CD14-positive monocyte (primary cell): ENCODE measurements at regions not wholly inside any gene's neighbourhood (a gene's known extent, or its start where the extent isn't known, plus 50 kb on each side); places are given as distances from the start of the nearest gene placed in this dataset.

Experiments used
- DNase-seq, 3 donors: peaks; one replicate each; pipeline ENCODE4 v3.0.0-alpha.2; 2011 to 2022
- H2AFZ ChIP-seq: 2 replicates; pipeline ENCODE4 v1.6.0; 2012; ENCODE audit warnings: mild to moderate bottlenecking, low read depth, low read length, inconsistent platforms; ENCODE audit not compliant: insufficient read depth, poor library complexity, severe bottlenecking
- H3K27ac ChIP-seq, 2 donors: 1 replicate in 1 of 2; 2 replicates in 1 of 2; pipeline ENCODE4 v1.5.1; 2012 to 2013; ENCODE audit warnings: low read length in 2 of 2, control low read depth in 1 of 2, inconsistent platforms in 1 of 2, low read depth in 1 of 2, mild to moderate bottlenecking in 1 of 2
- H3K27me3 ChIP-seq, 2 donors: one replicate each; pipeline versions ENCODE4 v1.6.0 to v1.6.1; 2011 to 2013; ENCODE audit warnings: low read length in 2 of 2; ENCODE audit not compliant: control insufficient read depth in 2 of 2, insufficient read depth in 2 of 2
- H3K36me3 ChIP-seq, 2 donors: replicated peaks in 1 of 2; 1 replicate in 1 of 2; 2 replicates in 1 of 2; pipeline versions ENCODE4 v1.5.1 to v1.6.1; 2012 to 2013; ENCODE audit warnings: low read length in 2 of 2, control low read depth in 1 of 2, inconsistent platforms in 1 of 2, mild to moderate bottlenecking in 1 of 2; ENCODE audit not compliant: insufficient read depth in 2 of 2, control insufficient read depth in 1 of 2
- H3K4me1 ChIP-seq, 2 donors: 1 replicate in 1 of 2; 2 replicates in 1 of 2; pipeline versions ENCODE4 v1.5.1 to v1.6.1; 2012 to 2013; ENCODE audit warnings: low read length in 2 of 2, control low read depth in 1 of 2, inconsistent platforms in 1 of 2, mild to moderate bottlenecking in 1 of 2, moderate library complexity in 1 of 2; ENCODE audit not compliant: insufficient read depth in 2 of 2, control insufficient read depth in 1 of 2
- H3K4me2 ChIP-seq: replicated peaks from 2 replicates; pipeline ENCODE3; 2012; ENCODE audit warnings: low read length, moderate library complexity, mild to moderate bottlenecking; ENCODE audit not compliant: poor library complexity, severe bottlenecking; ENCODE audit errors: extremely low read depth
- H3K4me3 ChIP-seq, 3 experiments: fragments of 200-600 bp in 1 of 3; sonication (generic) in 1 of 3; replicated peaks in 1 of 3; 1 replicate in 2 of 3; 2 replicates in 1 of 3; pipeline ENCODE4 v1.5.1; 2011 to 2013; ENCODE audit warnings: low read length in 3 of 3, mild to moderate bottlenecking in 3 of 3, control low read depth in 2 of 3, low read depth in 2 of 3, inconsistent platforms in 1 of 3, moderate library complexity in 1 of 3
- H3K79me2 ChIP-seq: 2 replicates; pipeline ENCODE4 v1.6.0; 2012; ENCODE audit warnings: mild to moderate bottlenecking, control low read depth, inconsistent platforms, low read length, moderate library complexity; ENCODE audit not compliant: insufficient read depth
- H3K9ac ChIP-seq: 2 replicates; pipeline ENCODE4 v1.6.0; 2017; ENCODE audit warnings: low read length, mild to moderate bottlenecking; ENCODE audit not compliant: insufficient read depth, poor library complexity, severe bottlenecking
- H3K9me3 ChIP-seq, 2 donors: replicated peaks in 1 of 2; 1 replicate in 1 of 2; 2 replicates in 1 of 2; pipeline versions ENCODE4 v1.5.1 to v1.6.1; 2012 to 2013; ENCODE audit warnings: low read length in 2 of 2, control low read depth in 1 of 2; ENCODE audit not compliant: control insufficient read depth in 1 of 2, insufficient read depth in 1 of 2
- H4K20me1 ChIP-seq: 2 replicates; pipeline ENCODE4 v1.6.0; 2012; ENCODE audit warnings: mild to moderate bottlenecking, low read length, control low read depth, moderate library complexity; ENCODE audit not compliant: insufficient read depth
- H3K27ac Mint-ChIP-seq, 7 donors: one replicate each; pipeline ENCODE4 v1.8.0; 2020; ENCODE audit warnings: mild to moderate bottlenecking in 7 of 7, mixed read lengths in 7 of 7, moderate library complexity in 6 of 7, inconsistent platforms in 2 of 7
- H3K27me3 Mint-ChIP-seq, 3 donors: one replicate each; pipeline ENCODE4 v1.8.0; 2021 to 2022; ENCODE audit warnings: low read depth in 3 of 3, mild to moderate bottlenecking in 3 of 3, mixed read lengths in 3 of 3, moderate library complexity in 3 of 3, inconsistent platforms in 1 of 3
- H3K36me3 Mint-ChIP-seq, 2 donors: one replicate each; pipeline ENCODE4 v1.8.0; 2020; ENCODE audit warnings: mixed read lengths in 2 of 2, inconsistent platforms in 1 of 2, mild to moderate bottlenecking in 1 of 2
- H3K4me1 Mint-ChIP-seq: one replicate; pipeline ENCODE4 v1.8.0; 2020; ENCODE audit warnings: mild to moderate bottlenecking, mixed read lengths
- H3K4me3 Mint-ChIP-seq, 2 donors: one replicate each; pipeline ENCODE4 v1.8.0; 2020; ENCODE audit warnings: mild to moderate bottlenecking in 2 of 2, mixed read lengths in 2 of 2, moderate library complexity in 1 of 2
- H3K9me3 Mint-ChIP-seq, 7 donors: one replicate each; pipeline ENCODE4 v1.8.0; 2020 to 2022; ENCODE audit warnings: mixed read lengths in 7 of 7, mild to moderate bottlenecking in 6 of 7, moderate library complexity in 6 of 7, inconsistent platforms in 2 of 7
- WGBS: methylation state at CpG from one replicate; pipeline ENCODE4 v1.1.5; 2013; ENCODE audit warnings: missing lambda C conversion rate; ENCODE audit not compliant: insufficient coverage; 5-methylcytosine and 5-hydroxymethylcytosine counted together
- intact Hi-C, 2 donors: fragments of 100-400 bp; cut with micrococcal nuclease; formaldehyde crosslinking; loops; one replicate each; pipeline versions ENCODE4 v1.15.0 to v1.15.1; 2023
- TF ChIP-seq, protein P1 (sequence below): fragments of 200-600 bp; IDR thresholded peaks from one replicate; pipeline ENCODE4 v1.8.0; 2022; ENCODE audit warnings: antibody characterized with exemption, mild to moderate bottlenecking

DNA sequence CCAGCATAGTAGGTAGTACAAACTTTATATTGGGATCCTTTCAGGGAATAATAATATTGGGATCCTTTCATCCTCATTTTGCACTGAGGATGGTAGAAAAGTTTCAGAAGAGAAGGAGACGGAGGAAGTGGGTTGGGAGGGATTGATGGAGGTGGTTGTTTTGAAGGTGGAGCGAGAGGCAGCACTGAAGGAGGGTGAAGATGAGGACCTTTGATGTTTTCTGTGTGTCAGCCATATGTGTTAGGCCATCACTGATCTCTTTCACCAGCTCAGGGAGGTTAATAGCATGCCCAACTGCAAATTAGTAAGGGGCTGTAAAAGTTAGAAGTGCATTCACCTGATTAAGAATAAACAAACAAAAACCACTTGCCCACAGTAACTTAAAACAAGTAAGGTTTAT is 275.5 kb upstream of the B3GAT1 start:
- Histone ChIP-seq H3K36me3 (no peaks in the 10 kb centered on the region), H3K27ac (no peak overlapping the region), H2AFZ (no peak overlapping the region), H3K9me3 (no peaks in the 10 kb centered on the region), H3K9ac (no peak overlapping the region), H4K20me1 (no peaks in the 10 kb centered on the region), H3K4me2 (no peak overlapping the region), H3K79me2 (no peaks in the 10 kb centered on the region), H3K4me1 (no peaks in the 10 kb centered on the region), H3K27me3 (no peaks in the 10 kb centered on the region), H3K4me3 (no peak overlapping the region)
- Mint-ChIP-seq H3K4me1 (no peaks in the 10 kb centered on the region), H3K36me3 (no peaks in the 10 kb centered on the region), H3K9me3 (no peaks in the 10 kb centered on the region), H3K4me3 (no peak overlapping the region), H3K27me3 (peaks cover 0 to 5% (median 0%) of the 10 kb centered on the region in 3 donors), H3K27ac (no peak overlapping the region)
- no peak for DNase-seq
- WGBS: 79% methylated on average over 2 of the region's 2 CpGs
- intact Hi-C loops: no loop called here
- TF ChIP-seq, protein P1, sequence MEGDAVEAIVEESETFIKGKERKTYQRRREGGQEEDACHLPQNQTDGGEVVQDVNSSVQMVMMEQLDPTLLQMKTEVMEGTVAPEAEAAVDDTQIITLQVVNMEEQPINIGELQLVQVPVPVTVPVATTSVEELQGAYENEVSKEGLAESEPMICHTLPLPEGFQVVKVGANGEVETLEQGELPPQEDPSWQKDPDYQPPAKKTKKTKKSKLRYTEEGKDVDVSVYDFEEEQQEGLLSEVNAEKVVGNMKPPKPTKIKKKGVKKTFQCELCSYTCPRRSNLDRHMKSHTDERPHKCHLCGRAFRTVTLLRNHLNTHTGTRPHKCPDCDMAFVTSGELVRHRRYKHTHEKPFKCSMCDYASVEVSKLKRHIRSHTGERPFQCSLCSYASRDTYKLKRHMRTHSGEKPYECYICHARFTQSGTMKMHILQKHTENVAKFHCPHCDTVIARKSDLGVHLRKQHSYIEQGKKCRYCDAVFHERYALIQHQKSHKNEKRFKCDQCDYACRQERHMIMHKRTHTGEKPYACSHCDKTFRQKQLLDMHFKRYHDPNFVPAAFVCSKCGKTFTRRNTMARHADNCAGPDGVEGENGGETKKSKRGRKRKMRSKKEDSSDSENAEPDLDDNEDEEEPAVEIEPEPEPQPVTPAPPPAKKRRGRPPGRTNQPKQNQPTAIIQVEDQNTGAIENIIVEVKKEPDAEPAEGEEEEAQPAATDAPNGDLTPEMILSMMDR: no peak

DNA sequence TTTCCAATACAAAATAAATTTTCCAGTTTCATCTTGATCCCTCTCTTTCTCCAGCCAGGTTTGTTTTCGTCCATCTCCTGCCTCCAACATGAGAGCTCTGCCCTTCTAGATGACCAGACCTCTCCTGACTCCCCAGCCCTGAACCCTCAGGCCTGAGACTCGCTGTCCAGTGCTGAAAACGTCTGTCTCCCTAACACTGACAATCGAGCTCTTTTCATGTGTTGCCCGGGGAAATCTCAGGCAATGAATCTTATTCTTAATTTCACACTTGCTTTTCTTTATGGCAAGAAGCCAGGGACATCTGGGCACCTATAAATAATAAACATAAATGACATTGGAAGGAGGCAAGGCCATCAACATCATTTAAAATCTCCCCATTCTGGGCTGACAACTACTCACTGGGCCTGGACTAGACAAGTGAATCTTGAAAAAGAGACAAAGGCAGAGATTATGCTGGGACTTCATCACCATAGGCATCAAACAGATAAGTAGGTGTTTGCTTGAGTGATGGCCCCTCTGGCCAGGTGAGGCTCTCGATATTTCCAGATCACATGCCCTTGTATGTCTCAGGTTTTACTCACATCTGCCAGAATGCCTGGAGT is 274.5 kb upstream of the B3GAT1 start:
- intact Hi-C loops: no loop called here
- Mint-ChIP-seq H3K9me3 (no peaks in the 10 kb centered on the region), H3K36me3 (no peaks in the 10 kb centered on the region), H3K27me3 (peaks cover 0 to 5% (median under 1%) of the 10 kb centered on the region in 3 donors), H3K4me3 (no peak overlapping the region), H3K27ac (no peak overlapping the region), H3K4me1 (no peaks in the 10 kb centered on the region)
- H3K27ac ChIP-seq: no peak overlapping the region
- H4K20me1 ChIP-seq: no peaks in the 10 kb centered on the region
- H3K79me2 ChIP-seq: no peaks in the 10 kb centered on the region
- H3K9me3 ChIP-seq: no peaks in the 10 kb centered on the region
- H3K4me2 ChIP-seq: no peak overlapping the region
- DNase-seq: no peak
- H3K27me3 ChIP-seq: no peaks in the 10 kb centered on the region
- 30% methylated on average over 5 of the region's 6 CpGs for WGBS
- no peak overlapping the region for H2AFZ ChIP-seq
- no peaks in the 10 kb centered on the region for H3K4me1 ChIP-seq
- no peak overlapping the region for H3K4me3 ChIP-seq
- no peaks in the 10 kb centered on the region for H3K36me3 ChIP-seq
- no peak overlapping the region for H3K9ac ChIP-seq
- TF ChIP-seq, protein P1: no peak
